Coronary artery (tissue), 2 donors: ENCODE measurements at regions not wholly inside any gene's neighbourhood (a gene's known extent, or its start where the extent isn't known, plus 50 kb on each side); places are given as distances from the start of the nearest gene placed in this dataset.
A peak's percentile ranks its signal among the peaks of the same experiment; 100 is the strongest.

Experiments
- DNase-seq: peaks from one replicate; pipeline ENCODE4 v3.0.0-alpha.2; 2017; ENCODE audit warnings: low spot score
- H3K27ac ChIP-seq, 2 donors: fragments of 200-600 bp; sonication (generic); one replicate each; pipeline ENCODE4 v1.5.1; 2016 to 2019
- H3K4me3 ChIP-seq: fragments of 200-600 bp; sonication (generic); 2 replicates; pipeline ENCODE4 v1.5.1; 2016; ENCODE audit warnings: mild to moderate bottlenecking, moderate library complexity
- TF ChIP-seq, protein P1 (sequence below): fragments of 200-600 bp; sonication (generic); IDR thresholded peaks from one replicate; pipeline ENCODE4 v1.5.1; 2019; ENCODE audit warnings: antibody characterized with exemption

DNA sequence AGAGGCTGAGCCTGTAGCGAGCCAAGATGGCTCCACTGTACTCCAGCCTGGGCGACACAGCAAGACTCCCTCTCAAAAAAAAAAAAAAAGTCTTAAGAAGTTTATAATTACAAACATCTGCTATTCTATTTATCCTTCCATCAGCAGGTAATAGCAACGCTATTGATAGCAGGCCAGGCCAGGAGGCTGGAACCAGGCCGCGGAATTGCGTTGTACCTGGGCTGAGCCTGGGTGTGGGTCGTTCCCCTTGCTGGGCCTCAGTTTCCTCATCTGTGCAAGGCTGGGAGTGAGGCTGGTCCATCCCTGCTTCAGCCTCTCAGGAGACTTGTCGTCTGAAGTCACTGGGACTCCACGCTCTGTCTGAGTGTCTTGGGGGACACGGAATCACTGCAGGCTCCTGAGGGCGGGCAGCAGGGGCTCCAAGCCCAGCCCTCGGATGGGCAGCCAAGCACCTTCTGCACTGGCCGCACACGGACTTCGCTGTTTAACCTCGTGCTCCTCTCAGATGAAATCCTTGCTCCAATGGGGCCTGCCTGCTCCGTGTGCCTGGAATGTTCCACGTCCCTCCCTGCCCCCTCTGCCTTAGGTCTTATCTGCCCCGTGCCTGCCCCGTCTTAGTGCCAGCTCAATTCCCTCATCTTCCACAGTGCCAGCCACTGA, 103.9 kb upstream of the C1orf174 start:
- no peak for DNase-seq
- TF ChIP-seq, protein P1, sequence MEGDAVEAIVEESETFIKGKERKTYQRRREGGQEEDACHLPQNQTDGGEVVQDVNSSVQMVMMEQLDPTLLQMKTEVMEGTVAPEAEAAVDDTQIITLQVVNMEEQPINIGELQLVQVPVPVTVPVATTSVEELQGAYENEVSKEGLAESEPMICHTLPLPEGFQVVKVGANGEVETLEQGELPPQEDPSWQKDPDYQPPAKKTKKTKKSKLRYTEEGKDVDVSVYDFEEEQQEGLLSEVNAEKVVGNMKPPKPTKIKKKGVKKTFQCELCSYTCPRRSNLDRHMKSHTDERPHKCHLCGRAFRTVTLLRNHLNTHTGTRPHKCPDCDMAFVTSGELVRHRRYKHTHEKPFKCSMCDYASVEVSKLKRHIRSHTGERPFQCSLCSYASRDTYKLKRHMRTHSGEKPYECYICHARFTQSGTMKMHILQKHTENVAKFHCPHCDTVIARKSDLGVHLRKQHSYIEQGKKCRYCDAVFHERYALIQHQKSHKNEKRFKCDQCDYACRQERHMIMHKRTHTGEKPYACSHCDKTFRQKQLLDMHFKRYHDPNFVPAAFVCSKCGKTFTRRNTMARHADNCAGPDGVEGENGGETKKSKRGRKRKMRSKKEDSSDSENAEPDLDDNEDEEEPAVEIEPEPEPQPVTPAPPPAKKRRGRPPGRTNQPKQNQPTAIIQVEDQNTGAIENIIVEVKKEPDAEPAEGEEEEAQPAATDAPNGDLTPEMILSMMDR, result no peak
- no peak overlapping the region for H3K4me3 ChIP-seq
- H3K27ac ChIP-seq, result no peak overlapping the region

DNA sequence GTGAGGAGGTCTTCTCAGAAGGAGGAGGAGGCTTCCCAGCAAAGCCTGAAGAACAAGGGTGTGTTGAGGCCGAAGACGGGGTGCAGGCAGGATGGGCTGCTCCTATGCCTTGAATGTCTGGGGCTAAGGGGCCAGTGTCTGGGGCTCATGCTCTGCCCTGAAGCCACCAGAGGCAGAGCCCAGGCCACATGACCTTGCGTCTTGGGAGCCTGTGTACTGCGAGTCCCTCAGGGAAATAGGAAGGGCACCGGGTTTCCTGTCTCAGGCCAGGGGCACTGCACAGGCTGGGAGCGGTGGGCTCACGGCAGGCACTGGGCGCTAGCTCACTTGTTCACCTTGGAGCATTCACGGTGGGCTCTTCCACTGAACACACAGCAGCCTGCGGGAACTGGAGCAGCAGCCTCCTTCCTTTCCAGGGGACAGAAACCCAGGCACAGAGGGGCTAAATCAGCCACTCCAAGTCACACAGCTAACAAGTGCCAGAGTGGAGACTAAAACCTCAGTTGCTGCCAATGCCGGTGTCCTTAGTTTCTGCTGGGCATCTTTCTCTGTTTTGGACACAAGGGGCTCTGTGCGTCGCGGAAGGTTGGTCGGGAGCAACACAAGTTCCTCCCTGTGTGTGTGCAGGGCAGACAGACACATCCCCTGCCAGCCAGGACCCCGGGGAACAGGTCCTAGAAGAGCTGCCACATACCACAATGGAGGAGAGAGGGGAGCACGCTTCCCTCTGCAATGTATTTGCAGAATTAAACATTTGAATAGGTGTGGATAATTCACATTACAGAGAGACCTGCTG, 104.8 kb upstream of the C1orf174 start:
- no peak overlapping the region for H3K27ac ChIP-seq
- TF ChIP-seq, protein P1, result no peak
- no peak overlapping the region for H3K4me3 ChIP-seq
- no peak for DNase-seq

DNA sequence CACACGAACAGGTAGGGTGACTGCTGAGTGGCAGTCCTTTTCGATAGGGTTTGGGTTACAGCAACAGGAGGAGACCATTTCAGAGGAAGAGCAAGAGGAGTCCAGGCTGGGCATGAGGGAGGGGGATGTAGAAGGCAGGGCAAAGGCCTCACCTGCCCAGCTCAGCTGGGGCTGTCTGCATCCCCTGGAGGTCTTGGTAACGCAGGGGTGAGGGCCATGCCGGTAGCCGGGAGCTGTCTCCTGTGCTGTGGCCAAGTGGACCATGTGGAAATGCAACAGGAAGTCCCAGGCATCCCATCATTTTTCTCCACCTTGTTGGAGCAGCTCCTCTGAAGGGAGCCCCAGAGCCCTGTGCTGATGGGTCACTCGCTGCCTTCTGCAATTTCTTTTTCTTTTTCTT, 105.4 kb upstream of the C1orf174 start:
- TF ChIP-seq, protein P1, result no peak
- Histone ChIP-seq H3K4me3 (no peak overlapping the region), H3K27ac (no peak overlapping the region)
- DNase-seq, result peak; percentile 38

DNA sequence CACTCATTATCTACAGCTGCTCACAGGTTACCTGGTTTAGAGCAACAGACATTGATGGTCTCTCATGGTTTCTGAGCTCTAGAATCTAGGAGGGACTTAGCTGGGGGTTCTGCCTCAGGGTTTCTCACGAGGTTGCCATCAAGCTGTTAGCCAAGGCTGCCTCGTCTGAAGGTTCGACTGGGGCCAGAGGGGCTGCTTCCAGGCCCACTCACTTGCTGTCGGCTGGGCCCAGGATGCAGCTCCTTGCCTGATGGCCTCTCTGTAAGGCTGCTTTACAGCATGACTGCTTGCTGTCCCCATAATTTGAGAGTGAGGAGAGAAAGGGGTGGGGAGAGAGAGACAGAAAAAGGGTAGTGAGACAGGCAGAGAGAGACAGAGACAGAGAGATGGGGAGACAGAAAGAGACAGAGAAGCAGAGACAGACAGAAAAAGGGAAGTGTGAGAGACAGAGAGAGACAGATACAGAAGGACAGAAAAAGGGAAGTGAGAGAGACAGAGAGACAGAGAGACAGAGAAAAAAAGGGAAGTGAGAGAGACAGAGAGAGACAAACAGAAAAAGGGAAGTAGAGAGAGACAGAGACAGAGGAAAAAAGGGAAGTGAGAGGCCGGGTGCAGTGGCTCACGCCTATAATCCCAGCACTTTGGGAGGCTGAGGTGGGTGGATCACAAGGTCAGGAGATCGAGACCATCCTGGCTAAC, 106.8 kb upstream of the C1orf174 start:
- TF ChIP-seq, protein P1, result no peak
- no peak overlapping the region for H3K4me3 ChIP-seq
- peak; percentile 55 for DNase-seq
- no peak overlapping the region for H3K27ac ChIP-seq

DNA sequence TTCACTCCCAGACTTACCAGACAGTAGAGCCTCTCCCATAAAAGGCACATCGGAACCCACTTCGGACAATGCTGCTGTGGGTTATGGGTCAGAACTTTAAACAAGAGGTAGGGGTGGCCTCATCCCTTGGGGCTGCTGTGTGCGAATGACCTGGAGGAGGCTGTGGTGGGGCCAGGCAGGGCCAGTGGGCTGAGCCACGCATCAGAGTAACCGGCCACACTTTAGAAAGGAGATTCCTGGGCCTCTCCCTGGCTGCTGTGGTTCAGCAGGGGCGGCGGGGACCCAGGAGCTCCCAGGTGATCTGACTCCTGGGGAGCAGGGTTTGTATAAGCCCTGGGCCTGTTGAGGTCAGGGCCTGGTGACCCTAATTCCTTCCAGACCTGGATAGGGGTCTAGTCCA, 110.2 kb upstream of the C1orf174 start:
- Histone ChIP-seq H3K27ac (no peak overlapping the region), H3K4me3 (no peak overlapping the region)
- DNase-seq, result peak; percentile 12
- TF ChIP-seq, protein P1, result no peak

DNA sequence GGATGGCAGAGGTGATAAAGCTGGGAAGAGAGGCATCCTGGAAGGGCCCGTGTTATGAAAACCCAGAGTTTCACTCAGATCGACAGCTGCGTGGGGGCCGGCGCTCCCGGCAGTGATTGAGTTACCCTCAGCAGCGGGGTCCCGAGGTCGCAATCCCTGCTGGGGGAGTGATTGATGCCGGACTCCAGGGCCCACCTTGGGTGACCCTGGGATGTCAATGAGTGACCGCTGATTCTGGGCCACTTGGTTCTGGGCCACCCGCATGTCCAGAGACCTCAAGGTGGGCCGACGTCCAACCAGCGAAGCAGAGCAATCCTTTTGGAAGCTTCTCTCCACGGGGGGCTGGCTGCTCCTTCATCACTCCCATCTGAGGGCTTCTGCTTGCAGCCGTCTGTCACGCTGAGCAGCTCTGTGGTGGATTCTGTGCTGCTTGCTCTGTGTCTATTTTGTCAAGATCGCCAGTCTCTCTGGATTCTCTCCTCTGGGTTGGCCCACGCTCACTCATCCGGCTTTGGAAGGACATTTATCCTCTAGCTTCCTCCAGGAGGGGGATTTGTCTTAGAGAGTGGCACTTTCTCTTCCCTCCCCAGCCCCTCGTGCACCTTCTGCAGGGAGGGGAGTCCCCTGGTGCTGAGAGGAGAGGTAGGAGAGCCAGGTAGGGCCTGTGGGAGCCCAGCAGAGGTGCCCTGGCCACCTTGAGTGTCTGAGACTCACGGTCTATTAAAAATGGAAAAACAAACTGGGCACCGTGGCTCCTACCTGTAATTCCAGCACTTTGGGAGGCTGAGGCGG, 110.9 kb upstream of the C1orf174 start:
- TF ChIP-seq, protein P1, result no peak
- peak; percentile 54 for DNase-seq
- H3K4me3 ChIP-seq, result no peak overlapping the region
- H3K27ac ChIP-seq, result no peak overlapping the region
